ENCODE measurements at regions not wholly inside any gene's neighbourhood (a gene's known extent, or its start where the extent isn't known, plus 50 kb on each side); places are given as distances from the start of the nearest gene placed in this dataset.

- TF ChIP-seq CTCF (IDR thresholded peaks at IDR 0.05 in 4 of 5, conservative IDR thresholded peaks at IDR 0.05 in 1 of 5) (no peak), POLR2A (IDR thresholded peaks at IDR 0.05) (no peak)
Observed at GRCh38 chr12:41706376-41706775, 438.3 kb downstream of the GXYLT1 start.

All from gastrocnemius medialis (tissue), 4 donors.